ENCODE measurements at regions not wholly inside any gene's neighbourhood (a gene's known extent, or its start where the extent isn't known, plus 50 kb on each side); places are given as distances from the start of the nearest gene placed in this dataset.

DNA sequence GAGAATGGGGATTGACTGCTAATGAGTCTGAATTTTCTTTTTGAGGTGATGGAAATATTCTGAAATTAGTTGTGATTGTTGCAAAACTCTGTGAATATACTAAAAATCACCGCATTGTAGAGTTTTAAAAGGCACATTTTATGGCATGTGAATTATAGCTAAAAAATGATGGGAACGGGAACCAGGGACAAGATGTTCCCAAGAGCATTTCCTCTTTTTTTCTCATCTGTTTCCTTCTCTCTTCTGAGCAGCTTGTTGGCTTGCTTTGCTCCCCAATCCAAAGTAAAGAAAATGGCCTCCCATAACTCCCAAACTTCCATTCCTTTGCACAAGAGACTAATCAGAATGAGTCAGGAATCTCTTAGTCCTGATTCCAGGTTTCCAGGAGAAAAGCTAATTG lies 459.2 kb downstream of the TSHZ3 start:
- WGBS, 3 donors: 50 to 78% (median 59%) methylated on average over 2 of the region's 2 CpGs

DNA sequence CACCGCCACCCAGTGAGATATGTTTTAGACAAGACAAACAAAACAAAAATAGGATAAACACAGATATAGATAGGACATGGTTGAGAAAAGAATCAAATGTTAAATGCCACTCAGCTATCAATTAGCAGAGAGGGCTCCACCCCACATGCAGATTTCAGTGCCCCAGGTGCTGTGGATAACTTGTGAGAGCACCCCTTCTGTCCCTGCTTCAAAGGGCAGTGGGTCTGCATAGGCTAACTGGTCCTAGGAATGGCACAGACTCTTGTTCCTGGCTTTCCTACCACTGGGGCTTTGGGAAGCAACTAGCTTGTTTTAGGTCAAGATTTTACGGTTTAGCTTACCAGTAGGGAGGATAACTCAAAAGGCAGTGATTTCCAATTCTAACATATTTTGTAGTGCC lies 460.3 kb downstream of the TSHZ3 start:
- Histone ChIP-seq H3K9me3 (ENCODE audit: control insufficient read depth in 2 of 2, insufficient read depth in 1 of 2, low read depth in 1 of 2, low read length in 1 of 2) (no peaks in the 10 kb centered on the region), H3K4me1 (ENCODE audit: control insufficient read depth in 3 of 3, insufficient read depth in 2 of 3, low read depth in 1 of 3, low read length in 2 of 3) (no peaks in the 10 kb centered on the region), H3K27ac (ENCODE audit: low read depth in 1 of 3, low read length in 2 of 3) (no peak overlapping the region), H3K36me3 (ENCODE audit: control insufficient read depth in 3 of 3, insufficient read depth in 2 of 3, low read depth in 1 of 3, low read length in 3 of 3) (no peaks in the 10 kb centered on the region), H3K4me3 (ENCODE audit: low read depth in 1 of 3, low read length in 3 of 3) (no peak overlapping the region), H3K27me3 (ENCODE audit: control insufficient read depth in 3 of 3, insufficient read depth in 3 of 3, low read length in 3 of 3) (peaks cover 0 to 2% (median 0%) of the 10 kb centered on the region in 3 donors)
- DNase-seq (no peak), FAIRE-seq (no peak)
- WGBS, 3 donors: 65 to 85% (median 79%) methylated on average over 2 of the region's 2 CpGs

More for the DNA sequence above, 459.2 kb downstream of the TSHZ3 start:
- DNase-seq: no peak
- Histone ChIP-seq H3K27me3 (ENCODE audit: control insufficient read depth in 3 of 3, insufficient read depth in 3 of 3, low read length in 3 of 3) (peaks cover 0 to 3% (median 0%) of the 10 kb centered on the region in 3 donors), H3K9me3 (ENCODE audit: control insufficient read depth in 2 of 2, insufficient read depth in 1 of 2, low read depth in 1 of 2, low read length in 1 of 2) (no peaks in the 10 kb centered on the region), H3K36me3 (ENCODE audit: control insufficient read depth in 3 of 3, insufficient read depth in 2 of 3, low read depth in 1 of 3, low read length in 3 of 3) (no peaks in the 10 kb centered on the region), H3K4me1 (ENCODE audit: control insufficient read depth in 3 of 3, insufficient read depth in 2 of 3, low read depth in 1 of 3, low read length in 2 of 3) (no peaks in the 10 kb centered on the region), H3K4me3 (ENCODE audit: low read depth in 1 of 3, low read length in 3 of 3) (no peak overlapping the region), H3K27ac (ENCODE audit: low read depth in 1 of 3, low read length in 2 of 3) (no peak overlapping the region)
- FAIRE-seq: no peak

DNA sequence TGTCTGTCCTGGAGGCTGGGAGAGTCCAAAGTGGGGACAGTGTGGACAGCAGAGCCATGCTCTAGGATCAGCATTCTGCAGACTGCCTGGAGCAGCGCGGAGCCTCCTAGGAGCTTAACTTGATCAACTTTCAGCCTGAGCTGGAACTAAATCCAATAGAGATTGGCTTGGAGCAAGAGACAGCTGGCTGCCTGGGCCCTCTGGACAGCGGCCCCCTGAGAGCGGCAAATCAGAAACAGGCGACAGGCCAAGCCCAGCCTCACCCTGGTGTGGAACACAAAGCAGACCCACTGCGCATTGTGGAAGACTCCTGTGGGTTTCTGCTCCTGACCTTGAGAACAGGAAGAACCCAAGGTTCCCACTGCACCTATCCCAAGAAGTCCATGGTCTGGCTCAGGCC lies 462.2 kb downstream of the TSHZ3 start:
- 70 to 92% (median 82%) methylated on average over 6 of the region's 6 CpGs for WGBS, 3 donors
- DNase-seq: no peak

DNA sequence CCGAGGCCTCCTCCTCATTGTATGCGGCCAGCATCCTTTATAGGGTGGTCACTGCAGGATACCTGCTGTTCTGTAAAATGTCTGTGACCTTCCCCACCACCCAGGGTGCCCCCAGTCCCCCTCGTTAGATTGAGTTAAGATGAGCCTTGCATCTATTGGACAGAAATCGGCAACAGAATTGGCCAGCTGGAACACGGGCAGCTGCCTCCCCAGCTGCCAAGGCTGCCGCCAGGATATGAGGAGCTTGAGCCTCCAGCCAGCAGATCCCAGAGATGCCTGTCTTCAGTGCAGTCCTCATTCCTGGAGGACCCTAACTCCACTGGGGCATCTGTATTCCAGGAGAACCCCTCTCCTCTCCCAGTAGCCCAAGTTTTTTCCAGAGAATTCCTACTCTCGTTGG lies 463.0 kb downstream of the TSHZ3 start:
- no peaks in the 10 kb centered on the region for H3K27me3 ChIP-seq (ENCODE audit: control insufficient read depth in 3 of 3, insufficient read depth in 3 of 3, low read length in 3 of 3)
- H3K27ac ChIP-seq (ENCODE audit: low read depth in 1 of 3, low read length in 2 of 3): no peak overlapping the region
- FAIRE-seq (no peak), DNase-seq (no peak)
- no peak overlapping the region for H3K4me3 ChIP-seq (ENCODE audit: low read depth in 1 of 3, low read length in 3 of 3)
- 61 to 70% (median 64%) methylated on average over 7 of the region's 7 CpGs for WGBS, 3 donors
- no peaks in the 10 kb centered on the region for H3K36me3 ChIP-seq (ENCODE audit: control insufficient read depth in 3 of 3, insufficient read depth in 2 of 3, low read depth in 1 of 3, low read length in 3 of 3)
- no peaks in the 10 kb centered on the region for H3K4me1 ChIP-seq (ENCODE audit: control insufficient read depth in 3 of 3, insufficient read depth in 2 of 3, low read depth in 1 of 3, low read length in 2 of 3)
- no peaks in the 10 kb centered on the region for H3K9me3 ChIP-seq (ENCODE audit: control insufficient read depth in 2 of 2, insufficient read depth in 1 of 2, low read depth in 1 of 2, low read length in 1 of 2)

More for the DNA sequence above, 462.2 kb downstream of the TSHZ3 start:
- no peak for FAIRE-seq
- no peaks in the 10 kb centered on the region for H3K36me3 ChIP-seq (ENCODE audit: control insufficient read depth in 3 of 3, insufficient read depth in 2 of 3, low read depth in 1 of 3, low read length in 3 of 3)
- no peaks in the 10 kb centered on the region for H3K4me1 ChIP-seq (ENCODE audit: control insufficient read depth in 3 of 3, insufficient read depth in 2 of 3, low read depth in 1 of 3, low read length in 2 of 3)
- no peaks in the 10 kb centered on the region for H3K27me3 ChIP-seq (ENCODE audit: control insufficient read depth in 3 of 3, insufficient read depth in 3 of 3, low read length in 3 of 3)
- no peaks in the 10 kb centered on the region for H3K9me3 ChIP-seq (ENCODE audit: control insufficient read depth in 2 of 2, insufficient read depth in 1 of 2, low read depth in 1 of 2, low read length in 1 of 2)
- no peak overlapping the region for H3K4me3 ChIP-seq (ENCODE audit: low read depth in 1 of 3, low read length in 3 of 3)
- H3K27ac ChIP-seq (ENCODE audit: low read depth in 1 of 3, low read length in 2 of 3): no peak overlapping the region

DNA sequence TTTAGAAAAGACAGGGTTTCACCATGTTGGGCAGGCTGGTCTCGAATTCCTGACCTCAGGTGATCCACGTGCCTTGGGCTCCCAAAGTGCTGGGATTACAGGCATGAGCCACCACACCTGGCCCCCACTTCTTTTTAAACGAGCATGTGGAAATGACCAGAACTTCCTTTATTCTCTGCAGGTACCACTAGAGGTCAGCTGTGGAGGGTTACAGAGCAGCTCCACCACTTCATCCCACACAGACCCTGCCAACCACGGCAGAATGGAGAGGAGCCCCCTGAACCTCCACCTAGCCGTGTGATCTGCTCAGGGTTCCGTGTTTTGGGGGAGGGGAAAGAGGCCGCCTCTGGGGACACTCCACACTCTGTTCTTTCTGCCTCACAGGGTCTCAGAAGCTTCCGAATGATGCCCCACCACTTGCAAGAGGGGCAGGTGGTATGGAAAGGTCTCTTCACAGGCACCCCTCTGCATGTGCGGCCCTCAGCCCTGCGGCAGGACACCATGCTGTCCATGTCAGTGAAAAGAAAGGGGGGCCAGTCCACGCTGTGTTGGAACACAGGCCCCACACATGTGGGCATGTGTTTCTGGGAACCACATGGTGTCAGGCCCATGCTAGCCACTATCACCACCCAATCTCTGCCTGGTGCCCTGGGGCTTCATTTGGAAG lies 465.0 kb downstream of the TSHZ3 start:
- DNase-seq: no peak
- no peak for FAIRE-seq
- 76 to 87% (median 82%) methylated on average over 11 of the region's 11 CpGs for WGBS, 3 donors

DNA sequence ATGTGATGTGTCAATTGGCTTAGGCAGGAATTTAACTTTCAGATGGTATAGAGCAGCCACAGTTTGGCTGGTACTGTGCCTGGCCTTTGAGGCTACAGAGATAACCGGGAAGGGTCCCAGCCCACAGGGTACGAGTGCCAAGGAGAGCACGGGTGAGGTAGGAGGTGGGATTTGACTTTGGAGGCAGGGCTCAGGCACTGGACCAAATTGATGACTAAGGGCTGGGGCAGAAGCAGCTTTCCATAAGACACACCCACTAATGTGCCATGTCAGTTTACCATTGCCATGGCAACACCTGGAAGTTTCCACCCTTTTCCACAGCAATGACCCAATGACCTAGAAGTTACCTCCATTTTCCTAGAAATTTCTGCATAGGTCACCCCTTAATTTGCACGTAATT lies 466.2 kb downstream of the TSHZ3 start:
- no peaks in the 10 kb centered on the region for H3K36me3 ChIP-seq (ENCODE audit: control insufficient read depth in 3 of 3, insufficient read depth in 2 of 3, low read depth in 1 of 3, low read length in 3 of 3)
- FAIRE-seq (no peak), DNase-seq (no peak)
- no peaks in the 10 kb centered on the region for H3K4me1 ChIP-seq (ENCODE audit: control insufficient read depth in 3 of 3, insufficient read depth in 2 of 3, low read depth in 1 of 3, low read length in 2 of 3)
- H3K9me3 ChIP-seq (ENCODE audit: control insufficient read depth in 2 of 2, insufficient read depth in 1 of 2, low read depth in 1 of 2, low read length in 1 of 2): no peaks in the 10 kb centered on the region
- H3K27ac ChIP-seq (ENCODE audit: low read depth in 1 of 3, low read length in 2 of 3): no peak overlapping the region
- WGBS, 3 donors: 66 to 78% (median 67%) methylated on average over 4 of the region's 4 CpGs
- no peak overlapping the region for H3K4me3 ChIP-seq (ENCODE audit: low read depth in 1 of 3, low read length in 3 of 3)
- no peaks in the 10 kb centered on the region for H3K27me3 ChIP-seq (ENCODE audit: control insufficient read depth in 3 of 3, insufficient read depth in 3 of 3, low read length in 3 of 3)

More for the DNA sequence above, 465.0 kb downstream of the TSHZ3 start:
- Histone ChIP-seq H3K4me3 (ENCODE audit: low read depth in 1 of 3, low read length in 3 of 3) (no peak overlapping the region), H3K36me3 (ENCODE audit: control insufficient read depth in 3 of 3, insufficient read depth in 2 of 3, low read depth in 1 of 3, low read length in 3 of 3) (no peaks in the 10 kb centered on the region), H3K27me3 (ENCODE audit: control insufficient read depth in 3 of 3, insufficient read depth in 3 of 3, low read length in 3 of 3) (no peaks in the 10 kb centered on the region), H3K4me1 (ENCODE audit: control insufficient read depth in 3 of 3, insufficient read depth in 2 of 3, low read depth in 1 of 3, low read length in 2 of 3) (no peaks in the 10 kb centered on the region), H3K9me3 (ENCODE audit: control insufficient read depth in 2 of 2, insufficient read depth in 1 of 2, low read depth in 1 of 2, low read length in 1 of 2) (no peaks in the 10 kb centered on the region), H3K27ac (ENCODE audit: low read depth in 1 of 3, low read length in 2 of 3) (no peak overlapping the region)

DNA sequence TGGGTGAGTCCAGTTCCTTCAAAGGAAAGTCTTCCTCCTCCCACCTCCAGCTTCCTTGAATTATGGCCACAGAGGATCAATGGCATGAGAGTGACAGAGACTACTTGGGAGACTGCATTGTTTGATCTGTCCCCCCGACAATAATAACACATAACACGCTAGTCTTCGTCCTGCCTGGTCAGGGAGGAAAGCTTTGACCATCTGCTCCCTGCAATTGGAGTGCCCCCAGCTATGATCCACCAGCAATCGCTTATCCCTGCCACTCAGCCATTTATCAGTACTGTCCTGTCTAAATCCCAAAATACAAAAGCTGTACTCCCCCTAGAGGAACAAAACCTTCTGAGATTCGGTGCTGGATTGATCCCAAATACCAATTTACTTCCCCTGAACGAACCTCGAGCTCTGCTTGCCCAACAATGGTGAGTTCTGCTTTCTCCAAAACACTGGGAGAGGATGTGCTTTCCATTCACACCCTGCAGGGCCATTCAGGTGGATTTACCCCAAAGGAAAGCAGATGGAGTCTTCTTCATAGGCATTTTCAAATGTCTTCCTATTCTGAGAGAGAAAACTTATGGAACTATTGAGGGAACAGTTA lies 466.7 kb downstream of the TSHZ3 start:
- FAIRE-seq (no peak), DNase-seq (no peak)
- no peaks in the 10 kb centered on the region for H3K9me3 ChIP-seq (ENCODE audit: control insufficient read depth in 2 of 2, insufficient read depth in 1 of 2, low read depth in 1 of 2, low read length in 1 of 2)
- H3K4me1 ChIP-seq (ENCODE audit: control insufficient read depth in 3 of 3, insufficient read depth in 2 of 3, low read depth in 1 of 3, low read length in 2 of 3): no peaks in the 10 kb centered on the region
- H3K36me3 ChIP-seq (ENCODE audit: control insufficient read depth in 3 of 3, insufficient read depth in 2 of 3, low read depth in 1 of 3, low read length in 3 of 3): no peaks in the 10 kb centered on the region
- 57 to 71% (median 66%) methylated on average over 7 of the region's 7 CpGs for WGBS, 3 donors
- H3K27me3 ChIP-seq (ENCODE audit: control insufficient read depth in 3 of 3, insufficient read depth in 3 of 3, low read length in 3 of 3): no peaks in the 10 kb centered on the region
- no peak overlapping the region for H3K4me3 ChIP-seq (ENCODE audit: low read depth in 1 of 3, low read length in 3 of 3)
- H3K27ac ChIP-seq (ENCODE audit: low read depth in 1 of 3, low read length in 2 of 3): no peak overlapping the region

DNA sequence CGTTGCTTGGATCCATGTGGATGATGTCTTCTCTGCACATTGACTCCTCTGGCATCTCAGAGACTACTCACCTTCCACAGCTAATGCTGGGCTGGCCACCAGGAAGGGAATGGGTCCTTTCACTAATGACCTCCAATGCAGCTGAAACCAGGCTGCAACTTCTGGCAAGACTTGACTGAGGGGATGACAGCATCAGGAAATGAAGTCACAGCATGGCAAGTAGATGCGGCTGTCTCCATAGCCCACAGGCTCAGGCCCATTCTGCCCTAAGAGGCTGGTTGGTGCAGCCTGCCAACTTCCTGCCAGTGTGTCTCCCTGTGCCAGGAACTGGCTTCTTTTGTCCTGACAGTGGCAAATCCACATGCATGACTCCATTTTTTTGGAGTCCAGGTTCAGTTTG lies 467.3 kb downstream of the TSHZ3 start:
- FAIRE-seq: no peak
- no peak for DNase-seq
- H3K36me3 ChIP-seq (ENCODE audit: control insufficient read depth in 3 of 3, insufficient read depth in 2 of 3, low read depth in 1 of 3, low read length in 3 of 3): no peaks in the 10 kb centered on the region
- H3K27ac ChIP-seq (ENCODE audit: low read depth in 1 of 3, low read length in 2 of 3): no peak overlapping the region
- no peak overlapping the region for H3K4me3 ChIP-seq (ENCODE audit: low read depth in 1 of 3, low read length in 3 of 3)
- 74 to 80% (median 75%) methylated on average over 2 of the region's 2 CpGs for whole genome bisulfite sequencing, 3 donors
- H3K4me1 ChIP-seq (ENCODE audit: control insufficient read depth in 3 of 3, insufficient read depth in 2 of 3, low read depth in 1 of 3, low read length in 2 of 3): no peaks in the 10 kb centered on the region
- no peaks in the 10 kb centered on the region for H3K27me3 ChIP-seq (ENCODE audit: control insufficient read depth in 3 of 3, insufficient read depth in 3 of 3, low read length in 3 of 3)
- no peaks in the 10 kb centered on the region for H3K9me3 ChIP-seq (ENCODE audit: control insufficient read depth in 2 of 2, insufficient read depth in 1 of 2, low read depth in 1 of 2, low read length in 1 of 2)

DNA sequence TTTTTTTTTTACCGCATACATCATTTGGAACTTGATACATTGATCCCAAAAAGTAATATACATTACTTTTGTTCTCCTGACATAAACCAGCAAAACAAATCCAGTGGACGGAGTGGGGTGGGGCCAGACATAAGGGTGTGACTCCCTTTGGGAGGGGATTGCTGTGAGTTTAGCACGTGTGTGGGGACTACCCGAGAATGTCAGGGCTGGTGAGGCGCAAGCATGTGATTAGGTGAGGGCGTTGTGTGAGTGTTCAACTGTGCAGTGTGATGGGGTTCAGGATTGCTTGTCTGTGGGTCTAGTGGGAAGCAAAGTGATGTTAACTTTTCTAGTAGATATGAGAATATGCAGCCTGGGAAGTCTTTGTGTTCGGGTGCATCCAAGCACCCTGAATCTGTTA lies 468.0 kb downstream of the TSHZ3 start:
- no peak for DNase-seq
- Histone ChIP-seq H3K9me3 (ENCODE audit: control insufficient read depth in 2 of 2, insufficient read depth in 1 of 2, low read depth in 1 of 2, low read length in 1 of 2) (no peaks in the 10 kb centered on the region), H3K36me3 (ENCODE audit: control insufficient read depth in 3 of 3, insufficient read depth in 2 of 3, low read depth in 1 of 3, low read length in 3 of 3) (no peaks in the 10 kb centered on the region), H3K4me3 (ENCODE audit: low read depth in 1 of 3, low read length in 3 of 3) (no peak overlapping the region), H3K27ac (ENCODE audit: low read depth in 1 of 3, low read length in 2 of 3) (no peak overlapping the region), H3K4me1 (ENCODE audit: control insufficient read depth in 3 of 3, insufficient read depth in 2 of 3, low read depth in 1 of 3, low read length in 2 of 3) (no peaks in the 10 kb centered on the region), H3K27me3 (ENCODE audit: control insufficient read depth in 3 of 3, insufficient read depth in 3 of 3, low read length in 3 of 3) (no peaks in the 10 kb centered on the region)
- FAIRE-seq: no peak
- 53 to 67% (median 61%) methylated on average over 7 of the region's 7 CpGs for WGBS, 3 donors
